ENCODE measurements at regions not wholly inside any gene's neighbourhood (a gene's known extent, or its start where the extent isn't known, plus 50 kb on each side); places are given as distances from the start of the nearest gene placed in this dataset.

DNA sequence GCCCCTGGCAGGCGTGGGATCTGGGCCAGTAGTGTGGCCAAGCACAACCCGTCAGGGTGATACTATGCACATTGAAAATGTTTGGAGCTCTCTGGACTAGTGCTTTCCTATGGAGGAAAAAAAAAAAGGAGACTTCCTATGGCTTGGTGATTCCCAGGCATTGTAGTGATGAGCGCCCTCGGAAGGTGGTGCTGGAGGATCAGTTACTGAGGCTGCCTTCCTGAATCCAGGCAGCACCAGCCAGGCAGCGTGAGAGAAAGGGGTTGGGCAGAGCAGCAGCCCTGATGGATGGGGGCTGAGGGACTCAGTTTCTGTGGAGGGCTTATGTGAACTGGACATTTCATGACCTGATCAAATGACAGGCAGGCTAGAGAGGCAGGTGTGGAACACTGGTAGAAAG, 70.9 kb downstream of the CHRNA1 start:
- no peak for TF ChIP-seq POLR2A (IDR thresholded peaks at IDR 0.05)
- no peak for TF ChIP-seq CTCF (IDR thresholded peaks at IDR 0.05)
